Epithelial cell of prostate (primary cell): ENCODE measurements at regions not wholly inside any gene's neighbourhood (a gene's known extent, or its start where the extent isn't known, plus 50 kb on each side); places are given as distances from the start of the nearest gene placed in this dataset.

Experiments used
- DNase-seq: peaks from one replicate; pipeline ENCODE4 v3.0.0-alpha.2; 2011; ENCODE audit warnings: low read depth, low spot score
- H3K27ac ChIP-seq: fragments of 450-650 bp; 2 replicates; pipeline ENCODE4 v1.5.1; 2017; ENCODE audit warnings: mild to moderate bottlenecking

DNA sequence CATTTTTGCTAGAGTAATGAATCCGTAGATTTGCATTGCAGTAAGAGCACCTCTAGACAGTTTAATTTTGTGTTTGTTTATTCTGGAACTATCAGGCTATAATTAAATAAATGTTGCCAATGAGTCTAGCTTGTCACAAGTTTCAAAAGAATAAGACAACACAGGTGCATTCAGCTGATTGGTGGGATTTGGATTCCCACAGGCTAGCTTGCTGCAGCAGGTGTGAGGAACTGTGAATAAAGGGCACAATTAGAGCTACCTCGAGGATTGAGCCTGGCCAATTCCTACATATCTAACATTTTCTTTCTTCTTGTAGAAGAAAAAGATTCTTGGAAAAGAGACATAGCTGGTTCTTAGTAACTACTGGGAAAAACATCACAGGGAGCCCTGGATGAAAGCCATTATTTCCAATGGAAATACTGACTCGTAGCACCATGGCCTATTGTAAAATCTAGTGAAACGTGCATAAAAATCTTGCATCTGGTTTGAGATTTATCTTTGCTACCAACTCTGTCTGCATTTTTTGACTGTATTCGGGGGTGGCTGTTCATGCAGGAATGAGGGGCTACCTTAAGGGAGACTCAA is 360.9 kb downstream of the FGF9 start:
- no peak for DNase-seq
- no peak overlapping the region for H3K27ac ChIP-seq

DNA sequence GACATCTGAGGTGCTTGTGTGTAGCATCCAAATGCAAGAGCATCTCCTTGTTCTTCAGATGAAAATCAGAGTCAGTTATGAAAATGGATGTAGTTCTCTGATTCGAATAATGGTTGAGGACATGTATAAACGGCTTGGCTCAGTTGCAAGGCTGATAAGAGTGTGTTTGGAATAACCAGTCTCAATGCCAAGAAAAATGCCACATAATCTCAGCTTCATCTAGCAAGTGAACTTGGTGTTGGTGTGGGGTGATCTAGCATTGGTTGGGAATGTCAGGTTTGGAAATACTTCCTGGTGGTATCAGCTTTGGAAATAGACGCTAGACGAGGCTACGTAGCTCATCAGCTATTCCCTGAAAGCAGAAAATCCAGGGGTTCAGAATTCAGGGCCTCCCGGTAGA is 362.0 kb downstream of the FGF9 start:
- H3K27ac ChIP-seq, result no peak overlapping the region
- DNase-seq, result no peak

DNA sequence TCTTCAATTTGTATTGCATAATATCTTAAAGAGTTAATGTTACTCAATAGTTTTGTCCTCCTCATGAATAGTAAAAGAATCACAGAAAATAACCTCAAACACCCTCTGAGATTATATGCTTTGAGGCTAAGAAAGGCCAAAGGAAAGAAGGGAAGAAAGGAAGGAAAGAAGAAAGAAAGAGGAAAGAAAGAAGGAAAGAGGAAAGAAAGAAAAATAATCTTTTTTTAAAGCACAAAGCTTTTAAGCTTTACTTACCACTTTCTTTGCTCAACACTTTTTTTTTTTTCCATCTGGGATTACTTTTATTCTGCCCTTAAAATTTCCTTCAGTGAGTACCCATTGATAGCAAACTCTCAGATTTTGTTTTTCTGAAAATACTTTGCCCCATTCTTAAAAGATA is 369.1 kb downstream of the FGF9 start:
- DNase-seq, result no peak
- no peak overlapping the region for H3K27ac ChIP-seq

- no peak overlapping the region for H3K27ac ChIP-seq
- DNase-seq, result no peak
These were observed 370.0 kb downstream of the FGF9 start for GRCh38 chr13:22040810-22041364.

DNA sequence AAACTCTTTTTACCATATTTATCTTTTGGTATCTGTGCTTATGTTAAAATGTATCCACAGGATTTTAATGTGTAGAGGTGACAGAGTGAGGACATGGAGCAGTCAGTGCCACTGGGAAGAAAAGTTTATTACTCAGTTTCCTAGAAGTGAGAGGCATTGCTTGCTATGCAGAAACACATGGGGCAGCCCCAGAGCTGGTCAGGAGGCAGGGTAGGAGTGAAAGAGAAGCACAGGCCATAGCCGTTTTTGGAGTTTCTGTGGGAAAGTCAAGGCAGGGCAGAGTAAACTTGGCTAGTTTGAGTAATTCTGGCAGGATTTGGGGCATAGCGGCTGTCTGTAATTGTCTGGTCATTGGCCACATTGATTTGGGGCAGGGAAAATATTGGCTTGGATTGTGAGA is 370.9 kb downstream of the FGF9 start:
- no peak for DNase-seq
- H3K27ac ChIP-seq, result no peak overlapping the region

DNA sequence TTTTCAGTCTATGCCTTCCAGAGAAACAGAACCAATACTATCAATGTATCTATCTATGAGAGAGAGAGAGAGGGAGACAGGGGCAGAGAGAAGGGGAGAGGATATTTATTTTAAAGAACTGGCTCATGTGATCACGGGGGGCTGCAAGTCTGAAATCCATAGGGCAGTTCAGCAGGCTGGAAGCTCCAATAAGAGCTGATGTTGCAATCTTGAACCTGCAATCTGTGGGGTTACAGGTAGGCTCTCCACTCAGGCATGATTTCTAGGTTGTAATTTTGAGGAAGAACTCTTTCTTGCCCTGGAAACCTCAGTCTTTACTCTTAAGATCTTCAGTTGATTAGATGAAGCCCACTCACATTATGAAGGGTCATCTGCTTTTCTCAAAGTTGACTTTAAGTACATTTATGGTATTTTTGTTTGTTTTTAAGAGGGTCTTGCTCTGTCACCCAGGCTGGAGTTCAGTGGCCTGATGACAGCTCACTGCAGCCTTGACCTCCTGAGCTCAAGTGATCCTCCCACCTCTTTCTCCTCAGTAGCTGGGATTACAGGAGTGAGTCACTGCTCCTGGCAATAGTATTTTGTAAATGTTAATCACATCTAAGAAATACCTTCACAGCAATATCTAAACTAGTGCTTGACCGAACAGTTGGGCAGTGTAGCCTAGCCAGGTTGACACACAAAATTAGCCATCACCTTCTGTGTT is 376.4 kb downstream of the FGF9 start:
- peak overlapping the region; percentile 40 for H3K27ac ChIP-seq
- DNase-seq, result no peak

GRCh38 chr13:22047785-22048104 is 376.9 kb downstream of the FGF9 start:
- peak overlapping the region; percentile 40 for H3K27ac ChIP-seq

DNA sequence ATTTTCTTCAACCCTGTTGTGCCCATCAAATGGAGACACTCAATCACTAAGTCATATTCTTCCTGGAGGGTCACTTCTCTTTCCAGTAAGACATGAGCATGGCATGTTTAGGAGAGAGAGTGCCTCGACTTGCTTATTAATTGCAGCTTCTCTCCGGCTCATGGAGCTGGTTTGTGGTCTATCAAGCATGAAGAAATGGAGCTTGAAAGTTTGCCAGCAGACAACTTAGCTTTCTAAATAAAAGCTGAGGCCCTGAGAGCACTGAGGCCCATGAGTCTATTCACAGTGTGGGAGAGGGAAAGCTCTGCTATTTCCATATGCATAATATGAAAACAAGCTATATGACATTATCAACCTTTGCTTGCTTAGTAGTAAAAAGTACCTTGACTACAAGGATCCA is 378.5 kb downstream of the FGF9 start:
- no peak overlapping the region for H3K27ac ChIP-seq
- no peak for DNase-seq

More at GRCh38 chr13:22047785-22048104, 376.9 kb downstream of the FGF9 start:
- DNase-seq, result peak; percentile 0

DNA sequence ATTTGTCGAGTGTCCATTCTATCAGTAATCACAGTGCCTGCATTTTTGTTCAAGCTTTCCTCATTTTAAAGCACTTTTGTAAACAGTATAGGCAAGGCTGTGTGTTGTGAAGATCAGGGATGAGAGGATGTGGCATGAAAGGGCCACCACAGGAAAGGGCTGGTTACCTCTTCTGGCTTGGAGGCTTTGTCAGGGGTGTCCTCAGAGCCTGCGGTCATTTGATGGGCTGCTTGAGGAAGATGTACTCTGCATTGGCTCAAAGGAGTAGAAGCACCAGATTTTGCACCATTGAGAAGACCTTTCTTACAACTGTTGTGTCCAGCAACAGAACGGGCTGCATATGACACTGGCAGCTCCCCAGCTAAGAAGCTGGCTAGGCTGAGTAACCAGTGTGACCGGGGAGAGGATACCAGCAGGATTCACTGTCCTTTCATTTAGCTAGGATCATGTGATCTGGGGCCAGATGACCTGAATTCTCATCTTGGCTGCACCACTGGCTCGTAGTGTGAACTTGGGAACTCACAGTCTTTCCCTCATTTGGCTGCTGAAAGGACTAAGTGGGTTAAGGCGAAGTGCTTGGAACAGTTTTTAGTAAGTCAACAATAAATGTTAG is 380.2 kb downstream of the FGF9 start:
- DNase-seq, result no peak
- H3K27ac ChIP-seq, result no peak overlapping the region

DNA sequence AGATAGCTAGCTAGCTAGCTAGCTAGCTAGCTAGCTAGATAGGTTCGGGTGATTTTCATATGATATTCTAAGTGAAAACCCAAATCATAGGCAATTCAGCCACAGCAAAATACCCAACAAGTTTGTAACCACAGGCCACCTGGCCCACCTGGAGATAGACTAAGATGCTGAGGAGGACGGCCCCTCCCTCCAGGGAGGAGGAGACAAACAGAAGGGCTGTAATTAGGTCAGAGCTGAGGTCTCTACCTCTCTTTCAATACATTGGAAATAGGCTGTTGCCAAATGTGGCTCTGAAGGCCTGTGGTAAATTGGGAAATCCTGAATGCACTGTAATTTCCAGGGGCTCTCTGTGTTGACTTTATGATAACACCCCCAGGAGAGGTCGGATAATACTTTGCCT is 382.2 kb downstream of the FGF9 start:
- DNase-seq, result no peak
- no peak overlapping the region for H3K27ac ChIP-seq

DNA sequence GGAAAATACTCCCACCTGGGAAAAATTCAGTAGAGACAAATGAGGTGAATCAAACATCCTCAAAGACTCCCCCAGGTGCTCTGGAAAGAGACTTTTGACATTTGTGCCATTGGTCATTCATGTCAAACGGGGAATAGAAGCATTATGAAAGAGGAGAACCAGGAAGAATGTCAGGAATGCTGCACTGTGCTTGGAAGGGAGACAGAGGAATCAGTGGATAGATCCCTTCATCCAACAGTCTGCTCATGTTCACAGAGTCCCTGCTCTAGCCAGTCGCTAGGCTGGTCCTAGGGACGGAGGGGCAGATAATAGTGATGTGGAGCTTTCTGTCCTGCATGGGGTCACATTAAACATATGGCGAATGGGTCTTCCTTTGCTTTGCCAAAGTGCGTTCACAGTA is 384.4 kb downstream of the FGF9 start:
- no peak overlapping the region for H3K27ac ChIP-seq
- no peak for DNase-seq

DNA sequence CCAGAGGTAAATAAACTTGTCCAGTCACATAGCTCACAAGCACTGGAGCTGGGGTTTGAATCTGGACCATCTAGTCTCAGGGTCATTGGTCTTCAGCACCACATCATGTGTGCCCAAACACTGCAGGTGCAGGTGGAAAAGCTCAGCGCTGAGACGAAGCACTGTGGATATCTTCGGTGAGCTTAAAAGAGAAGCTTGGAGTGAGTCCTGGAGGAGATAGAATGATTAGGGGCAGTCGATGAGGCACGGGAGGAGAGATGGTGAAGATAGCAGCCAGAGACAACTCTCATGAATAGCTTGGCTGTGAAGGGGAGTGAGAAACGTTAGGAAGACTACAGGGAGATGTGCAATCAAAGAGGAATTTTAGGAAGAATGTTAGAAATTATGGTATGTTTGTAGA is 389.3 kb downstream of the FGF9 start:
- DNase-seq, result no peak
- no peak overlapping the region for H3K27ac ChIP-seq

DNA sequence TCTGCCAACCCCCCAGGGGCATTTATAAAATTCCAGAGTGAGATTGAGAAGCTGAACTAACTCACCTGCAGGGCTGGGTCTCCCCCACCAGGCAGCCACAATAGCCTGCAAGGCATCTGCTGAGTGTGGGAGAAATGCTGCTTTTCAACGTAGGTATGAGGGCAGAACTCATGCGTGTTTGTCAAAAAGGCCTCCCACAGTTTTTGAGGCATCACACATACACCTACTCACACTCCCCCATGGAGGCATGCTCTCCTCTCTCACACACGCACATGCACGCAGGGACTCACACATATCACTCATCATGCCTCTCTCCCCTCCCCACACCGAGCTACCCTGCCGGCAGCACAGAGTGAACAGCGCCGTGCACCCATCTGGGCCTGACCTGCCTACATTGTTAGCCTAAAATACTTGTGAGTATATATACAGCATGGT is 390.5 kb downstream of the FGF9 start:
- no peak overlapping the region for H3K27ac ChIP-seq
- DNase-seq, result no peak

DNA sequence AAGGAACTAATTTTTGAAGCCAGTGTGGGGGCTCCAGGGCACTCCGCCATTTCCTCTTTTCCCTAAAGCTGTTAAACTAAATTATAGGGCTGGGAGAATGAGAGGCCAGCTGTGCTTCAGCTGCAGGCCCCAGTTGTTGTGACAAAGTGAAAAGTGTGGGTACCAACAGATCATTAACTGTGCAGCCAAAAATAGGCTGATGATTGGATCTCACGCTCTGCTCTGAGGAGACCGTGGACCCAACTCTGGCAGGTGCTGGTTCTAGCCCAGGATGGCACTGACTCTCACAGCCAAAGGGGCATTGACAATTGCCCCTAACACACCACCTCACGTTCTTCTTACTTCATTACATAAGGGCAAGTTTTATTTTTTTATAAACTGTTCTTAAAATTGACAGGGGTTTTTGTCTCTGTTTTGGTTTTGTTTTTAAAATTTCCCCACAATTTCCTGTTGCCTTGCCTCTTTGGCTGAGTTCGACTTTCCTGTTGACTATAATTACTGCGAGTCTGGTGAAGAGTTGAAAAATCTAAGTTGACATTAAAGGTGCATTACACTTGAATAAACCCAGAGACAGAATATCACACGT is 391.0 kb downstream of the FGF9 start:
- no peak for DNase-seq
- H3K27ac ChIP-seq, result no peak overlapping the region

GRCh38 chr13:22062478-22063205 is 391.8 kb downstream of the FGF9 start:
- no peak for DNase-seq
- H3K27ac ChIP-seq, result no peak overlapping the region

GRCh38 chr13:22063416-22064124 is 392.7 kb downstream of the FGF9 start:
- DNase-seq, result no peak

DNA sequence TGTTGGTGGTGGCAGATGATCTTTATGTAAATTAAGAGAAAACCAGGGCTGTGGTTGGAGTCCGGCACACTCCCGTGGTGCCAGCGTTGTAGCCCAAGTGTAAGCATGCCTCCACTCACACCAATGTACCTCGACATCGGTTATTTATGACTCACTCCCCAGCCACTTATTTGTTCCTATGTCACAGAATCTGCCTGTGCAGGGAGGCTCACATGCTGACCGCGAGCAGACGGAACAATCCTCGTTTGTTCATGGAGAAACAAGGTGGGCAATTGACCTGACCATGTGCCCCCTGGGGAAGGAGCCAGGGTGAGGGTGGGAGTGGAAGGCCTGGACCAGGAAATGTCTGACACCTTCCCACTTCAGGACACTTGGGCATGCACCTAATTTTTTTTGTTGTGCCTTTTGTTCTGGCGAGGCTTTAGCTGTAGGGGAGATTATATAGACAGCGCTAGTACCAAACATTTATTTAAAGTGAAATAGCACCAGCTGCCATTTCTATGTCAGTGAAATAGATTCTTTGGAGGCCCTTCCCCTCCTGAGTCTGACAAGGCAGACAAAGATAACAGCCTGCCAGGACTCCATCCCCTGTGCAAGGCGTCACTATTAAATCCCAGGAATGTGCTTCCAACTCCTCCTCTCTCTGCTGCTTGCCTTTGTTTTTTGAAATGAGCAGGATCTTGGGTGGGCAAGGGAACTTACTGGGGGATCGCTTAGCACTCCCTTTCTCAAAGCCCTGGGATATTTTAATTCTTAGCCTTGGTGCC is 394.2 kb downstream of the FGF9 start:
- H3K27ac ChIP-seq, result no peak overlapping the region
- DNase-seq, result no peak

More at GRCh38 chr13:22063416-22064124, 392.7 kb downstream of the FGF9 start:
- no peak overlapping the region for H3K27ac ChIP-seq

- no peak overlapping the region for H3K27ac ChIP-seq
- no peak for DNase-seq
These were observed 402.8 kb downstream of the FGF9 start for GRCh38 chr13:22073718-22074117.

- H3K27ac ChIP-seq, result no peak overlapping the region
- no peak for DNase-seq
These were observed 403.5 kb downstream of the FGF9 start for GRCh38 chr13:22074403-22074802.
